ENCODE measurements at regions not wholly inside any gene's neighbourhood (a gene's known extent, or its start where the extent isn't known, plus 50 kb on each side); places are given as distances from the start of the nearest gene placed in this dataset.
"Not testable (repeated sequence)": the region's sequence is repeated elsewhere in the genome, so short reads cannot be mapped to it uniquely, and the experiment has no call there.

- no peak overlapping the region for H3K4me3 Mint-ChIP-seq
- no peaks in the 10 kb centered on the region for H3K4me1 Mint-ChIP-seq
Measured at GRCh38 chr12:107196681-107197080, 103.3 kb upstream of the CRY1 start.

GRCh38 chr12:107200394-107200793, 107.0 kb upstream of the CRY1 start:
- Mint-ChIP-seq H3K9me3 (no peaks in the 10 kb centered on the region), H3K27ac (no peak overlapping the region), H3K4me1 (no peaks in the 10 kb centered on the region), H3K27me3 (no peaks in the 10 kb centered on the region), H3K36me3 (no peaks in the 10 kb centered on the region), H3K4me3 (no peak overlapping the region)
- DNase-seq, result no peak
- CTCF ChIA-PET, result no interaction called here

More at GRCh38 chr12:107196681-107197080, 103.3 kb upstream of the CRY1 start:
- CTCF ChIA-PET, result no interaction called here
- H3K27me3 Mint-ChIP-seq, result no peaks in the 10 kb centered on the region
- H3K36me3 Mint-ChIP-seq, result no peaks in the 10 kb centered on the region
- no peak overlapping the region for H3K27ac Mint-ChIP-seq
- DNase-seq, result no peak
- no peaks in the 10 kb centered on the region for H3K9me3 Mint-ChIP-seq

- no peaks in the 10 kb centered on the region for H3K36me3 Mint-ChIP-seq
- no peak for DNase-seq
- H3K27me3 Mint-ChIP-seq, result peaks cover 9% of the 10 kb centered on the region
- H3K4me3 Mint-ChIP-seq, result no peak overlapping the region
- CTCF ChIA-PET, result no interaction called here
- H3K9me3 Mint-ChIP-seq, result no peaks in the 10 kb centered on the region
- no peak overlapping the region for H3K27ac Mint-ChIP-seq
- no peaks in the 10 kb centered on the region for H3K4me1 Mint-ChIP-seq
Measured at GRCh38 chr12:107207931-107208525, 114.7 kb upstream of the CRY1 start.

GRCh38 chr12:107209700-107210099, 116.4 kb upstream of the CRY1 start:
- H3K9me3 Mint-ChIP-seq, H3K4me1 Mint-ChIP-seq, H3K4me3 Mint-ChIP-seq, H3K27me3 Mint-ChIP-seq, H3K27ac Mint-ChIP-seq, DNase-seq, H3K36me3 Mint-ChIP-seq, CTCF ChIA-PET: not testable (repeated sequence)

GRCh38 chr12:107214373-107214773, 121.0 kb upstream of the CRY1 start:
- H3K4me1 Mint-ChIP-seq, H3K4me3 Mint-ChIP-seq, H3K9me3 Mint-ChIP-seq, DNase-seq, H3K36me3 Mint-ChIP-seq, H3K27ac Mint-ChIP-seq, CTCF ChIA-PET, H3K27me3 Mint-ChIP-seq: not testable (repeated sequence)

- H3K27ac Mint-ChIP-seq, DNase-seq, H3K27me3 Mint-ChIP-seq, H3K36me3 Mint-ChIP-seq, H3K9me3 Mint-ChIP-seq, H3K4me3 Mint-ChIP-seq, H3K4me1 Mint-ChIP-seq, CTCF ChIA-PET: not testable (repeated sequence)
Measured at GRCh38 chr12:107216411-107216810, 123.1 kb upstream of the CRY1 start.

GRCh38 chr12:107219301-107219700, 126.0 kb upstream of the CRY1 start:
- CTCF ChIA-PET, result interaction anchor here (1.2 kb wide), 1 partner anchor 8 kb away, joined by 3 read pairs; no protein-coding TSS in a partner anchor
- peaks cover 14% of the 10 kb centered on the region for H3K27me3 Mint-ChIP-seq
- no peaks in the 10 kb centered on the region for H3K4me1 Mint-ChIP-seq
- no peaks in the 10 kb centered on the region for H3K36me3 Mint-ChIP-seq
- peaks cover 3% of the 10 kb centered on the region for H3K9me3 Mint-ChIP-seq
- H3K4me3 Mint-ChIP-seq, result no peak overlapping the region
- no peak overlapping the region for H3K27ac Mint-ChIP-seq
- no peak for DNase-seq

- H3K27ac Mint-ChIP-seq, result no peak overlapping the region
- H3K9me3 Mint-ChIP-seq, result peaks cover 3% of the 10 kb centered on the region
- H3K27me3 Mint-ChIP-seq, result peaks cover 18% of the 10 kb centered on the region
- no peak for DNase-seq
- H3K36me3 Mint-ChIP-seq, result no peaks in the 10 kb centered on the region
- CTCF ChIA-PET, result interaction anchor here (1.7 kb wide), 1 partner anchor 11 kb away, joined by 3 read pairs; no protein-coding TSS in a partner anchor
- no peaks in the 10 kb centered on the region for H3K4me1 Mint-ChIP-seq
- H3K4me3 Mint-ChIP-seq, result no peak overlapping the region
Measured at GRCh38 chr12:107221913-107222312, 128.6 kb upstream of the CRY1 start.

GRCh38 chr12:107223821-107224220, 130.5 kb upstream of the CRY1 start:
- CTCF ChIA-PET, result interaction anchor here (0.5 kb wide), 1 partner anchor 34 kb away, joined by 4 read pairs; no protein-coding TSS in a partner anchor
- H3K27me3 Mint-ChIP-seq, result peaks cover 26% of the 10 kb centered on the region
- H3K4me1 Mint-ChIP-seq, result no peaks in the 10 kb centered on the region
- no peaks in the 10 kb centered on the region for H3K9me3 Mint-ChIP-seq
- no peak overlapping the region for H3K4me3 Mint-ChIP-seq
- DNase-seq, result no peak
- no peak overlapping the region for H3K27ac Mint-ChIP-seq
- no peaks in the 10 kb centered on the region for H3K36me3 Mint-ChIP-seq

- CTCF ChIA-PET, result interaction anchor here (1.0 kb wide), 1 partner anchor 10 kb away, joined by 3 read pairs; no protein-coding TSS in a partner anchor
- no peaks in the 10 kb centered on the region for H3K9me3 Mint-ChIP-seq
- no peaks in the 10 kb centered on the region for H3K36me3 Mint-ChIP-seq
- H3K4me1 Mint-ChIP-seq, result no peaks in the 10 kb centered on the region
- H3K27me3 Mint-ChIP-seq, result peaks cover 26% of the 10 kb centered on the region
- H3K4me3 Mint-ChIP-seq, result no peak overlapping the region
- no peak for DNase-seq
- H3K27ac Mint-ChIP-seq, result no peak overlapping the region
Measured at GRCh38 chr12:107225635-107226034, 132.3 kb upstream of the CRY1 start.

- H3K27ac Mint-ChIP-seq, result no peak overlapping the region
Measured at GRCh38 chr12:107226126-107226525, 132.8 kb upstream of the CRY1 start.

GRCh38 chr12:107228076-107228475, 134.7 kb upstream of the CRY1 start:
- Mint-ChIP-seq H3K27ac (no peak overlapping the region), H3K4me1 (no peaks in the 10 kb centered on the region), H3K4me3 (no peak overlapping the region), H3K36me3 (no peaks in the 10 kb centered on the region), H3K27me3 (peaks cover 15% of the 10 kb centered on the region), H3K9me3 (no peaks in the 10 kb centered on the region)
- DNase-seq, result no peak
- CTCF ChIA-PET, result no interaction called here

More at GRCh38 chr12:107226126-107226525, 132.8 kb upstream of the CRY1 start:
- no peaks in the 10 kb centered on the region for H3K9me3 Mint-ChIP-seq
- peaks cover 26% of the 10 kb centered on the region for H3K27me3 Mint-ChIP-seq
- no peaks in the 10 kb centered on the region for H3K36me3 Mint-ChIP-seq
- H3K4me1 Mint-ChIP-seq, result no peaks in the 10 kb centered on the region
- no peak for DNase-seq
- CTCF ChIA-PET, result interaction anchor here (1.0 kb wide), 1 partner anchor 9 kb away, joined by 3 read pairs; no protein-coding TSS in a partner anchor
- no peak overlapping the region for H3K4me3 Mint-ChIP-seq

- H3K4me3 Mint-ChIP-seq, result no peak overlapping the region
- no peaks in the 10 kb centered on the region for H3K9me3 Mint-ChIP-seq
- H3K27me3 Mint-ChIP-seq, result peaks cover 12% of the 10 kb centered on the region
- H3K4me1 Mint-ChIP-seq, result no peaks in the 10 kb centered on the region
- no peak overlapping the region for H3K27ac Mint-ChIP-seq
- H3K36me3 Mint-ChIP-seq, result no peaks in the 10 kb centered on the region
- CTCF ChIA-PET, result no interaction called here
- DNase-seq, result no peak
Measured at GRCh38 chr12:107229827-107230226, 136.5 kb upstream of the CRY1 start.

GRCh38 chr12:107231303-107231702, 138.0 kb upstream of the CRY1 start:
- peaks cover 13% of the 10 kb centered on the region for H3K27me3 Mint-ChIP-seq
- H3K4me3 Mint-ChIP-seq, result no peak overlapping the region
- DNase-seq, result no peak
- CTCF ChIA-PET, result interaction anchor here (1.6 kb wide), 1 partner anchor 100 kb away, joined by 3 read pairs; no protein-coding TSS in a partner anchor
- H3K4me1 Mint-ChIP-seq, result no peaks in the 10 kb centered on the region
- H3K27ac Mint-ChIP-seq, result no peak overlapping the region
- H3K36me3 Mint-ChIP-seq, result no peaks in the 10 kb centered on the region
- H3K9me3 Mint-ChIP-seq, result no peaks in the 10 kb centered on the region

- Mint-ChIP-seq H3K27ac (no peak overlapping the region), H3K36me3 (no peaks in the 10 kb centered on the region), H3K4me1 (peaks cover 12% of the 10 kb centered on the region), H3K27me3 (peaks cover 5% of the 10 kb centered on the region), H3K9me3 (no peaks in the 10 kb centered on the region), H3K4me3 (no peak overlapping the region)
- DNase-seq, result no peak
- CTCF ChIA-PET, result interaction anchor here (0.7 kb wide), 1 partner anchor 12 kb away, joined by 3 read pairs; no protein-coding TSS in a partner anchor
Measured at GRCh38 chr12:107233551-107233950, 140.2 kb upstream of the CRY1 start.

All from activated naive CD4-positive, alpha-beta T cell treated with anti-CD3 and anti-CD28 coated beads, Interleukin-2, amount 10 ng/mL, durations not matched to agents 7 days and 5 days (primary cell).